ENCODE measurements at regions not wholly inside any gene's neighbourhood (a gene's known extent, or its start where the extent isn't known, plus 50 kb on each side); places are given as distances from the start of the nearest gene placed in this dataset.

DNA sequence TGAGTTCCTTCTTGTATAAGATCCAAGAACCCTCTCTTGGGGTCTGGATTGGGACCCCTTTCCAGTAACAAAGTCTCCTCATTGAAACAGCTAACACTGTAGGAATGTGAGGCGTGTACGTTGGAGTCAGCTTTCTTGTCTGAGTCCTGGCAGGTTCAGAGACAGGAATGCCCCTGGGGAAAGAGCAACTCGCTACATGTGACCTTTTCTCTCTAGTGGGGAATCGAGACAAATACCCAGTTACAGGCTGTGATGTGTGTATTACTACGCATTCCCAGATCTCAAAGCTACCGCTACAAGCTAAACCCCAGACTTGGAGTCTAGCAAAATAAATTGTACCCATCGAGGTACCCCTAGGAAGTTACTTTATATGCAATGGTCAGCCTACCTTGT, 85.6 kb upstream of the FRMD4A start:
- no peak for TF ChIP-seq CTCF (conservative IDR thresholded peaks at IDR 0.05; ENCODE audit: low read depth, low read length)
- TF ChIP-seq, protein P1, sequence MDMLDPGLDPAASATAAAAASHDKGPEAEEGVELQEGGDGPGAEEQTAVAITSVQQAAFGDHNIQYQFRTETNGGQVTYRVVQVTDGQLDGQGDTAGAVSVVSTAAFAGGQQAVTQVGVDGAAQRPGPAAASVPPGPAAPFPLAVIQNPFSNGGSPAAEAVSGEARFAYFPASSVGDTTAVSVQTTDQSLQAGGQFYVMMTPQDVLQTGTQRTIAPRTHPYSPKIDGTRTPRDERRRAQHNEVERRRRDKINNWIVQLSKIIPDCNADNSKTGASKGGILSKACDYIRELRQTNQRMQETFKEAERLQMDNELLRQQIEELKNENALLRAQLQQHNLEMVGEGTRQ (IDR thresholded peaks at IDR 0.05; ENCODE audit: low read depth, low read length), result no peak
- TF ChIP-seq ELK1 (IDR thresholded peaks at IDR 0.05; ENCODE audit: borderline replicate concordance, low read depth, low read length), result no peak
- no peak for TF ChIP-seq POLR2A (IDR thresholded peaks at IDR 0.05; ENCODE audit: low read depth, low read length)
- TF ChIP-seq RAD21 (IDR thresholded peaks at IDR 0.05; ENCODE audit: low read length), result no peak
- TF ChIP-seq MXI1 (IDR thresholded peaks at IDR 0.05; ENCODE audit: borderline replicate concordance, low read depth, low read length), result no peak
- TF ChIP-seq NFE2L2 (IDR thresholded peaks at IDR 0.05; ENCODE audit: low read depth, low read length), result no peak
- no peak for TF ChIP-seq CEBPB (IDR thresholded peaks at IDR 0.05; ENCODE audit: low read depth, low read length)

All from IMR-90 (cell line).